ENCODE measurements at regions not wholly inside any gene's neighbourhood (a gene's known extent, or its start where the extent isn't known, plus 50 kb on each side); places are given as distances from the start of the nearest gene placed in this dataset.
"Not testable (repeated sequence)": the region's sequence is repeated elsewhere in the genome, so short reads cannot be mapped to it uniquely, and the experiment has no call there.

- DNase-seq (ENCODE audit: low spot score): no peak
- intact Hi-C loops (cut with DNase I): no loop called here
Measured at GRCh38 chr3:159378396-159379194, 576.7 kb downstream of the MFSD1 start.

GRCh38 chr3:159380891-159381290, 579.0 kb downstream of the MFSD1 start:
- no peak for DNase-seq (ENCODE audit: low spot score)
- intact Hi-C loops (cut with DNase I): no loop called here

- no peak for DNase-seq (ENCODE audit: low spot score)
- intact Hi-C loops (cut with DNase I): no loop called here
Measured at GRCh38 chr3:159390656-159391212, 588.9 kb downstream of the MFSD1 start.

GRCh38 chr3:159397683-159398082, 591.0 kb upstream of the IL12A start:
- DNase-seq (ENCODE audit: low spot score); intact Hi-C loops (cut with DNase I): not testable (repeated sequence)

GRCh38 chr3:159401069-159401468, 587.6 kb upstream of the IL12A start:
- DNase-seq (ENCODE audit: low spot score): no peak
- intact Hi-C loops (cut with DNase I): no loop called here

- DNase-seq (ENCODE audit: low spot score); intact Hi-C loops (cut with DNase I): not testable (repeated sequence)
Measured at GRCh38 chr3:159409711-159410110, 578.9 kb upstream of the IL12A start.

GRCh38 chr3:159413319-159413718, 575.3 kb upstream of the IL12A start:
- intact Hi-C loops (cut with DNase I): no loop called here
- no peak for DNase-seq (ENCODE audit: low spot score)

GRCh38 chr3:159416856-159417255, 571.8 kb upstream of the IL12A start:
- no peak for DNase-seq (ENCODE audit: low spot score)
- intact Hi-C loops (cut with DNase I): no loop called here

GRCh38 chr3:159417761-159418160, 570.9 kb upstream of the IL12A start:
- intact Hi-C loops (cut with DNase I): no loop called here

GRCh38 chr3:159418571-159419526, 569.8 kb upstream of the IL12A start:
- intact Hi-C loops (cut with DNase I): no loop called here
- DNase-seq (ENCODE audit: low spot score): no peak

More at GRCh38 chr3:159417761-159418160, 570.9 kb upstream of the IL12A start:
- no peak for DNase-seq (ENCODE audit: low spot score)

GRCh38 chr3:159429702-159430101, 558.9 kb upstream of the IL12A start:
- intact Hi-C loops (cut with DNase I): no loop called here
- DNase-seq (ENCODE audit: low spot score): no peak

GRCh38 chr3:159432682-159433340, 555.8 kb upstream of the IL12A start:
- DNase-seq (ENCODE audit: low spot score): no peak
- intact Hi-C loops (cut with DNase I): no loop called here

- no peak for DNase-seq (ENCODE audit: low spot score)
- intact Hi-C loops (cut with DNase I): no loop called here
Measured at GRCh38 chr3:159439346-159439745, 549.3 kb upstream of the IL12A start.

- DNase-seq (ENCODE audit: low spot score): no peak
- intact Hi-C loops (cut with DNase I): no loop called here
Measured at GRCh38 chr3:159441279-159441678, 547.4 kb upstream of the IL12A start.

GRCh38 chr3:159443266-159443665, 545.4 kb upstream of the IL12A start:
- intact Hi-C loops (cut with DNase I): no loop called here
- no peak for DNase-seq (ENCODE audit: low spot score)

- no peak for DNase-seq (ENCODE audit: low spot score)
Measured at GRCh38 chr3:159447841-159448240, 540.8 kb upstream of the IL12A start.

GRCh38 chr3:159448902-159449301, 539.7 kb upstream of the IL12A start:
- intact Hi-C loops (cut with DNase I): no loop called here
- no peak for DNase-seq (ENCODE audit: low spot score)

More at GRCh38 chr3:159447841-159448240, 540.8 kb upstream of the IL12A start:
- intact Hi-C loops (cut with DNase I): no loop called here

- no peak for DNase-seq (ENCODE audit: low spot score)
- intact Hi-C loops (cut with DNase I): no loop called here
Measured at GRCh38 chr3:159451067-159451466, 537.6 kb upstream of the IL12A start.

GRCh38 chr3:159451482-159451881, 537.2 kb upstream of the IL12A start:
- intact Hi-C loops (cut with DNase I): no loop called here
- no peak for DNase-seq (ENCODE audit: low spot score)
